OCI-LY7 (cell line): ENCODE measurements at regions not wholly inside any gene's neighbourhood (a gene's known extent, or its start where the extent isn't known, plus 50 kb on each side); places are given as distances from the start of the nearest gene placed in this dataset.
A peak's percentile ranks its signal among the peaks of the same experiment; 100 is the strongest.

Experiments
- BruUV-seq: library from RNA; stranded (reverse); fragments of 400-500 nt; replicated peaks from 2 replicates; lab custom pipeline; 2021; lab: Mats Ljungman, UMichigan
- CTCF ChIA-PET: fragments of 300-600 bp; sonication (Branson Sonifier 250); formaldehyde crosslinking; loops from one replicate; lab custom pipeline; 2022; ENCODE audit warnings: antibody characterized with exemption; ENCODE audit not compliant: unreplicated experiment; lab: Charles Lee
- POLR2A ChIA-PET: fragments of 300-600 bp; sonication (Branson Sonifier 250); formaldehyde crosslinking; loops from one replicate; lab custom pipeline; 2022; ENCODE audit warnings: antibody characterized with exemption; lab: Charles Lee
- DNase-seq: peaks from one replicate; pipeline ENCODE4 v3.0.0-alpha.2; 2015; ENCODE audit warnings: low spot score
- H2AFZ ChIP-seq: fragments of 200-600 bp; sonication (generic), shearing (Covaris generic); 2 replicates; pipeline ENCODE4 v1.6.1; 2014; ENCODE audit warnings: mild to moderate bottlenecking, antibody characterized with exemption, low read length, moderate library complexity
- H3K27ac ChIP-seq: fragments of 200-600 bp; sonication (generic); 2 replicates; pipeline ENCODE4 v1.5.1; 2014; ENCODE audit warnings: mixed run types, low read depth, mild to moderate bottlenecking, moderate library complexity, low read length, inconsistent platforms; ENCODE audit not compliant: poor library complexity, severe bottlenecking
- H3K36me3 ChIP-seq: fragments of 200-600 bp; sonication (generic); 2 replicates; pipeline ENCODE4 v1.6.1; 2014; ENCODE audit warnings: mild to moderate bottlenecking, antibody characterized with exemption, low read length, moderate library complexity, mixed read lengths; ENCODE audit not compliant: insufficient read depth
- H3K4me1 ChIP-seq: fragments of 200-600 bp; sonication (generic); 2 replicates; pipeline ENCODE4 v1.5.1; 2014; ENCODE audit warnings: mild to moderate bottlenecking, low read length; ENCODE audit not compliant: insufficient read depth, poor library complexity, severe bottlenecking
- H3K4me2 ChIP-seq: fragments of 200-600 bp; sonication (generic); 2 replicates; pipeline ENCODE4 v1.6.1; 2014; ENCODE audit warnings: mild to moderate bottlenecking, low read length
- H3K4me3 ChIP-seq: fragments of 200-600 bp; sonication (generic); 2 replicates; pipeline ENCODE4 v1.5.1; 2014; ENCODE audit warnings: mild to moderate bottlenecking, low read depth, low read length; ENCODE audit not compliant: poor library complexity, severe bottlenecking
- H3K79me2 ChIP-seq: fragments of 200-600 bp; sonication (generic); 2 replicates; pipeline ENCODE4 v1.6.1; 2016; ENCODE audit warnings: low read depth, mild to moderate bottlenecking, low read length, moderate library complexity, mixed read lengths; ENCODE audit not compliant: insufficient read depth
- H3K9me2 ChIP-seq: fragments of 200-600 bp; sonication (generic); 2 replicates; pipeline ENCODE4 v1.6.1; 2016; ENCODE audit warnings: mild to moderate bottlenecking, low read length, mixed read lengths; ENCODE audit not compliant: insufficient read depth
- H3K9me3 ChIP-seq: fragments of 200-600 bp; sonication (generic); 2 replicates; pipeline ENCODE4 v1.6.1; 2014; ENCODE audit warnings: mild to moderate bottlenecking, mixed run types, low read length, mixed read lengths
- H4K20me1 ChIP-seq: fragments of 200-600 bp; sonication (generic); 2 replicates; pipeline ENCODE4 v1.6.1; 2014; ENCODE audit warnings: mild to moderate bottlenecking, antibody characterized with exemption, low read length, moderate library complexity, mixed read lengths; ENCODE audit not compliant: insufficient read depth
- CTCF ChIP-seq: fragments of 200-600 bp; sonication (generic); conservative IDR thresholded peaks from 2 replicates; pipeline ENCODE4 v1.5.1; 2014; ENCODE audit warnings: mild to moderate bottlenecking, antibody characterized with exemption, low read length, moderate library complexity, mixed read lengths
- EZH2phosphoT487 ChIP-seq: fragments of 200-600 bp; sonication (generic); IDR thresholded peaks from 2 replicates; pipeline ENCODE4 v1.6.1; 2018; ENCODE audit warnings: low read depth, borderline replicate concordance, mild to moderate bottlenecking, mixed run types, antibody characterized with exemption, low read length, moderate library complexity, mixed read lengths
- intact Hi-C: fragments of 100-400 bp; cut with micrococcal nuclease; formaldehyde crosslinking; loops from one replicate; pipeline ENCODE4 v1.10.0; 2022; ENCODE audit not compliant: unreplicated experiment

GRCh38 chr17:79440251-79440650, 170.6 kb downstream of the RBFOX3 start:
- Histone ChIP-seq H3K27ac (no peak overlapping the region), H3K9me2 (no peaks in the 10 kb centered on the region), H3K4me3 (no peak overlapping the region), H3K79me2 (no peaks in the 10 kb centered on the region), H2AFZ (no peak overlapping the region), H3K36me3 (no peaks in the 10 kb centered on the region), H3K4me1 (no peaks in the 10 kb centered on the region), H4K20me1 (no peaks in the 10 kb centered on the region), H3K4me2 (no peak overlapping the region), H3K9me3 (no peaks in the 10 kb centered on the region)
- intact Hi-C loops = no loop called here
- ChIA-PET POLR2A (no interaction called here), CTCF (no interaction called here)
- BruUV-seq = no TSS peak
- TF ChIP-seq CTCF (no peak), EZH2phosphoT487 (no peak)
- no peak for DNase-seq

- H3K4me1 ChIP-seq = no peaks in the 10 kb centered on the region
- no peak overlapping the region for H3K27ac ChIP-seq
- intact Hi-C loops = no loop called here
- no peaks in the 10 kb centered on the region for H3K9me3 ChIP-seq
- no peaks in the 10 kb centered on the region for H3K9me2 ChIP-seq
- no TSS peak for BruUV-seq
- no peak for TF ChIP-seq EZH2phosphoT487
- no peak for TF ChIP-seq CTCF
- CTCF ChIA-PET = no interaction called here
- H3K79me2 ChIP-seq = no peaks in the 10 kb centered on the region
- POLR2A ChIA-PET = no interaction called here
- no peak for DNase-seq
- H3K4me3 ChIP-seq = no peak overlapping the region
- no peak overlapping the region for H2AFZ ChIP-seq
- no peak overlapping the region for H3K4me2 ChIP-seq
- H3K36me3 ChIP-seq = no peaks in the 10 kb centered on the region
- no peaks in the 10 kb centered on the region for H4K20me1 ChIP-seq
Observed at GRCh38 chr17:79439493-79439892, 171.4 kb downstream of the RBFOX3 start.

GRCh38 chr17:79438546-79439334, 172.1 kb downstream of the RBFOX3 start:
- H3K4me2 ChIP-seq = no peak overlapping the region
- no peak overlapping the region for H3K4me3 ChIP-seq
- ChIA-PET CTCF (no interaction called here), POLR2A (no interaction called here)
- H3K9me3 ChIP-seq = no peaks in the 10 kb centered on the region
- no peaks in the 10 kb centered on the region for H3K79me2 ChIP-seq
- H3K9me2 ChIP-seq = no peaks in the 10 kb centered on the region
- peak; percentile 21 for DNase-seq
- intact Hi-C loops = no loop called here
- BruUV-seq = no TSS peak
- TF ChIP-seq CTCF = no peak
- no peak for TF ChIP-seq EZH2phosphoT487
- H3K27ac ChIP-seq = no peak overlapping the region
- no peaks in the 10 kb centered on the region for H4K20me1 ChIP-seq
- no peaks in the 10 kb centered on the region for H3K36me3 ChIP-seq
- H2AFZ ChIP-seq = no peak overlapping the region
- no peaks in the 10 kb centered on the region for H3K4me1 ChIP-seq
